K562 (cell line): ENCODE measurements at regions not wholly inside any gene's neighbourhood (a gene's known extent, or its start where the extent isn't known, plus 50 kb on each side); places are given as distances from the start of the nearest gene placed in this dataset.

ENCODE experiments used
- ARID3A ChIP-seq: IDR thresholded peaks from 2 replicates; pipeline ENCODE4 v1.6.1; 2012; ENCODE audit warnings: low read depth, low read length, improper control_type of control experiment, borderline replicate concordance
- HINFP ChIP-seq: fragments of 450-650 bp; conservative IDR thresholded peaks from 2 replicates; pipeline ENCODE4 v1.6.1; 2016; ENCODE audit warnings: missing genetic modification characterization, low read depth, mild to moderate bottlenecking, control low read depth, missing compliant biosample characterization
- MAFG ChIP-seq: fragments of 450-650 bp; conservative IDR thresholded peaks from 2 replicates; pipeline ENCODE4 v1.6.1; 2016; ENCODE audit warnings: missing genetic modification characterization, missing compliant biosample characterization
- NONO ChIP-seq, 2 experiments: fragments of 200-400 bp in 1 of 2; fragments of 450-650 bp in 1 of 2; formaldehyde crosslinking in 1 of 2; IDR thresholded peaks; 2 replicates each; pipeline ENCODE4 v1.6.1; 2017; ENCODE audit warnings: low read depth in 2 of 2, mild to moderate bottlenecking in 2 of 2, moderate library complexity in 2 of 2, low read length in 1 of 2
- PCBP2 ChIP-seq: fragments of 200-400 bp; formaldehyde crosslinking; IDR thresholded peaks from 2 replicates; pipeline ENCODE4 v1.6.1; 2018; ENCODE audit warnings: low read length, low read depth, mild to moderate bottlenecking, moderate library complexity; ENCODE audit not compliant: poor library complexity, severe bottlenecking
- POU5F1 ChIP-seq: fragments of 150-350 bp; IDR thresholded peaks from 2 replicates; pipeline ENCODE4 v1.6.1; 2014; ENCODE audit warnings: borderline replicate concordance, low read length, low read depth, mild to moderate bottlenecking; ENCODE audit not compliant: partially characterized antibody
- RBM14 ChIP-seq: fragments of 200-400 bp; formaldehyde crosslinking; IDR thresholded peaks from 2 replicates; pipeline ENCODE4 v1.6.1; 2018; ENCODE audit warnings: low read depth, mild to moderate bottlenecking, low read length, moderate library complexity, borderline replicate concordance; ENCODE audit not compliant: insufficient read depth
- SRF ChIP-seq, 2 experiments: fragments of 250-450, 450-650 bp in 1 of 2; sonication (Bioruptor Pico) in 1 of 2; sonication (generic) in 1 of 2; formaldehyde crosslinking; IDR thresholded peaks; 2 replicates each; pipeline versions ENCODE4 v1.5.0 to v1.5.1; 2020 to 2022; ENCODE audit warnings: mild to moderate bottlenecking in 1 of 2, missing genetic modification reagents in 1 of 2
- ZNF764 ChIP-seq: fragments of 250-450 bp; sonication (Bioruptor Pico); IDR thresholded peaks from 2 replicates; pipeline ENCODE4 v1.4.0; 2020; ENCODE audit warnings: low read depth, mild to moderate bottlenecking, moderate library complexity
- ZSCAN29 ChIP-seq: fragments of 450-650 bp; IDR thresholded peaks from 2 replicates; pipeline ENCODE4 v1.6.1; 2017
- TF ChIP-seq, protein P1 (sequence below): fragments of 450-650 bp; IDR thresholded peaks from 2 replicates; pipeline ENCODE4 v1.6.1; 2016; ENCODE audit warnings: mild to moderate bottlenecking, moderate library complexity

GRCh38 chr6:27553123-27553904 lies 80.4 kb upstream of the ZNF184 start (continued):
- TF ChIP-seq, protein P1, sequence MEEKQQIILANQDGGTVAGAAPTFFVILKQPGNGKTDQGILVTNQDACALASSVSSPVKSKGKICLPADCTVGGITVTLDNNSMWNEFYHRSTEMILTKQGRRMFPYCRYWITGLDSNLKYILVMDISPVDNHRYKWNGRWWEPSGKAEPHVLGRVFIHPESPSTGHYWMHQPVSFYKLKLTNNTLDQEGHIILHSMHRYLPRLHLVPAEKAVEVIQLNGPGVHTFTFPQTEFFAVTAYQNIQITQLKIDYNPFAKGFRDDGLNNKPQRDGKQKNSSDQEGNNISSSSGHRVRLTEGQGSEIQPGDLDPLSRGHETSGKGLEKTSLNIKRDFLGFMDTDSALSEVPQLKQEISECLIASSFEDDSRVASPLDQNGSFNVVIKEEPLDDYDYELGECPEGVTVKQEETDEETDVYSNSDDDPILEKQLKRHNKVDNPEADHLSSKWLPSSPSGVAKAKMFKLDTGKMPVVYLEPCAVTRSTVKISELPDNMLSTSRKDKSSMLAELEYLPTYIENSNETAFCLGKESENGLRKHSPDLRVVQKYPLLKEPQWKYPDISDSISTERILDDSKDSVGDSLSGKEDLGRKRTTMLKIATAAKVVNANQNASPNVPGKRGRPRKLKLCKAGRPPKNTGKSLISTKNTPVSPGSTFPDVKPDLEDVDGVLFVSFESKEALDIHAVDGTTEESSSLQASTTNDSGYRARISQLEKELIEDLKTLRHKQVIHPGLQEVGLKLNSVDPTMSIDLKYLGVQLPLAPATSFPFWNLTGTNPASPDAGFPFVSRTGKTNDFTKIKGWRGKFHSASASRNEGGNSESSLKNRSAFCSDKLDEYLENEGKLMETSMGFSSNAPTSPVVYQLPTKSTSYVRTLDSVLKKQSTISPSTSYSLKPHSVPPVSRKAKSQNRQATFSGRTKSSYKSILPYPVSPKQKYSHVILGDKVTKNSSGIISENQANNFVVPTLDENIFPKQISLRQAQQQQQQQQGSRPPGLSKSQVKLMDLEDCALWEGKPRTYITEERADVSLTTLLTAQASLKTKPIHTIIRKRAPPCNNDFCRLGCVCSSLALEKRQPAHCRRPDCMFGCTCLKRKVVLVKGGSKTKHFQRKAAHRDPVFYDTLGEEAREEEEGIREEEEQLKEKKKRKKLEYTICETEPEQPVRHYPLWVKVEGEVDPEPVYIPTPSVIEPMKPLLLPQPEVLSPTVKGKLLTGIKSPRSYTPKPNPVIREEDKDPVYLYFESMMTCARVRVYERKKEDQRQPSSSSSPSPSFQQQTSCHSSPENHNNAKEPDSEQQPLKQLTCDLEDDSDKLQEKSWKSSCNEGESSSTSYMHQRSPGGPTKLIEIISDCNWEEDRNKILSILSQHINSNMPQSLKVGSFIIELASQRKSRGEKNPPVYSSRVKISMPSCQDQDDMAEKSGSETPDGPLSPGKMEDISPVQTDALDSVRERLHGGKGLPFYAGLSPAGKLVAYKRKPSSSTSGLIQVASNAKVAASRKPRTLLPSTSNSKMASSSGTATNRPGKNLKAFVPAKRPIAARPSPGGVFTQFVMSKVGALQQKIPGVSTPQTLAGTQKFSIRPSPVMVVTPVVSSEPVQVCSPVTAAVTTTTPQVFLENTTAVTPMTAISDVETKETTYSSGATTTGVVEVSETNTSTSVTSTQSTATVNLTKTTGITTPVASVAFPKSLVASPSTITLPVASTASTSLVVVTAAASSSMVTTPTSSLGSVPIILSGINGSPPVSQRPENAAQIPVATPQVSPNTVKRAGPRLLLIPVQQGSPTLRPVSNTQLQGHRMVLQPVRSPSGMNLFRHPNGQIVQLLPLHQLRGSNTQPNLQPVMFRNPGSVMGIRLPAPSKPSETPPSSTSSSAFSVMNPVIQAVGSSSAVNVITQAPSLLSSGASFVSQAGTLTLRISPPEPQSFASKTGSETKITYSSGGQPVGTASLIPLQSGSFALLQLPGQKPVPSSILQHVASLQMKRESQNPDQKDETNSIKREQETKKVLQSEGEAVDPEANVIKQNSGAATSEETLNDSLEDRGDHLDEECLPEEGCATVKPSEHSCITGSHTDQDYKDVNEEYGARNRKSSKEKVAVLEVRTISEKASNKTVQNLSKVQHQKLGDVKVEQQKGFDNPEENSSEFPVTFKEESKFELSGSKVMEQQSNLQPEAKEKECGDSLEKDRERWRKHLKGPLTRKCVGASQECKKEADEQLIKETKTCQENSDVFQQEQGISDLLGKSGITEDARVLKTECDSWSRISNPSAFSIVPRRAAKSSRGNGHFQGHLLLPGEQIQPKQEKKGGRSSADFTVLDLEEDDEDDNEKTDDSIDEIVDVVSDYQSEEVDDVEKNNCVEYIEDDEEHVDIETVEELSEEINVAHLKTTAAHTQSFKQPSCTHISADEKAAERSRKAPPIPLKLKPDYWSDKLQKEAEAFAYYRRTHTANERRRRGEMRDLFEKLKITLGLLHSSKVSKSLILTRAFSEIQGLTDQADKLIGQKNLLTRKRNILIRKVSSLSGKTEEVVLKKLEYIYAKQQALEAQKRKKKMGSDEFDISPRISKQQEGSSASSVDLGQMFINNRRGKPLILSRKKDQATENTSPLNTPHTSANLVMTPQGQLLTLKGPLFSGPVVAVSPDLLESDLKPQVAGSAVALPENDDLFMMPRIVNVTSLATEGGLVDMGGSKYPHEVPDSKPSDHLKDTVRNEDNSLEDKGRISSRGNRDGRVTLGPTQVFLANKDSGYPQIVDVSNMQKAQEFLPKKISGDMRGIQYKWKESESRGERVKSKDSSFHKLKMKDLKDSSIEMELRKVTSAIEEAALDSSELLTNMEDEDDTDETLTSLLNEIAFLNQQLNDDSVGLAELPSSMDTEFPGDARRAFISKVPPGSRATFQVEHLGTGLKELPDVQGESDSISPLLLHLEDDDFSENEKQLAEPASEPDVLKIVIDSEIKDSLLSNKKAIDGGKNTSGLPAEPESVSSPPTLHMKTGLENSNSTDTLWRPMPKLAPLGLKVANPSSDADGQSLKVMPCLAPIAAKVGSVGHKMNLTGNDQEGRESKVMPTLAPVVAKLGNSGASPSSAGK, result peak; percentile 4; the same call in 1 of the 2 replicates
- TF ChIP-seq SRF (CRISPR knock-in tag; IDR thresholded peaks at IDR 0.05), result no peak
- TF ChIP-seq ARID3A, result peak; percentile 58; the same call in 1 of the 2 replicates
- TF ChIP-seq HINFP (tag), result no peak
- TF ChIP-seq MAFG (tag), result 0 out of 2 replicates have a peak, but pooled peaks have one; percentile 24
- peak; percentile 89 for TF ChIP-seq ZSCAN29
- peak; percentile 79 for TF ChIP-seq ZNF764 (CRISPR knock-in tag)
- peak; percentile 64 to 76 for TF ChIP-seq NONO (IDR thresholded peaks at IDR 0.05; ENCODE audit: low read depth in 2 of 2, low read length in 1 of 2)
- peak; percentile 22 for TF ChIP-seq POU5F1
- TF ChIP-seq RBM14, result no peak
- TF ChIP-seq PCBP2, result no peak
